B cell (primary cell): ENCODE measurements at regions not wholly inside any gene's neighbourhood (a gene's known extent, or its start where the extent isn't known, plus 50 kb on each side); places are given as distances from the start of the nearest gene placed in this dataset.

Source experiments
- ATAC-seq: fragments of 200-7000 bp; cut with Tn5 transposase; one replicate; pipeline ENCODE4 v1.10.0; 2021; ENCODE audit warnings: low read depth, mild to moderate bottlenecking, moderate number of reproducible peaks, moderate library complexity
- CTCF ChIA-PET: fragments of 350-600 bp; sonication (Branson Sonifier 250); formaldehyde crosslinking; loops from one replicate; lab custom pipeline; 2021; ENCODE audit warnings: antibody characterized with exemption, inconsistent platforms; lab: Charles Lee
- POLR2A ChIA-PET: fragments of 350-600 bp; sonication (Branson Sonifier 250); formaldehyde crosslinking; loops from one replicate; lab custom pipeline; 2021; ENCODE audit warnings: antibody characterized with exemption; lab: Charles Lee
- DNase-seq: peaks from one replicate; pipeline ENCODE4 v3.0.0; 2013
- H2AFZ ChIP-seq: 2 replicates; pipeline ENCODE4 v1.6.1; 2012; ENCODE audit warnings: mild to moderate bottlenecking, low read depth, low read length; ENCODE audit not compliant: insufficient read depth, poor library complexity, severe bottlenecking
- H3K27ac ChIP-seq, 2 donors: 1 replicate in 1 of 2; 2 replicates in 1 of 2; pipeline ENCODE4 v1.5.1; 2012 to 2013; ENCODE audit warnings: low read length in 2 of 2, mild to moderate bottlenecking in 2 of 2, moderate library complexity in 1 of 2
- H3K27me3 ChIP-seq, 4 experiments: fragments of 200-600 bp in 1 of 4; sonication (generic) in 1 of 4; replicated peaks in 1 of 4; 1 replicate in 2 of 4; 2 replicates in 2 of 4; pipeline versions ENCODE4 v1.6.1 to v1.7.0; 2013 to 2016; ENCODE audit warnings: low read length in 3 of 4, mild to moderate bottlenecking in 2 of 4, mixed read lengths in 1 of 4, moderate library complexity in 1 of 4; ENCODE audit not compliant: insufficient read depth in 4 of 4, control insufficient read depth in 3 of 4; ENCODE audit errors: control extremely low read depth in 1 of 4
- H3K36me3 ChIP-seq, 2 experiments: replicated peaks in 1 of 2; 1 replicate in 1 of 2; 2 replicates in 1 of 2; pipeline versions ENCODE4 v1.6.1 to v1.7.1; 2013; ENCODE audit warnings: low read length in 1 of 2; ENCODE audit not compliant: insufficient read depth in 2 of 2, control insufficient read depth in 1 of 2; ENCODE audit errors: control extremely low read depth in 1 of 2, extremely low read depth in 1 of 2
- H3K4me1 ChIP-seq, 2 donors: fragments of 200-600 bp in 1 of 2; sonication (generic) in 1 of 2; 1 replicate in 1 of 2; 2 replicates in 1 of 2; pipeline versions ENCODE4 v1.5.1 to v1.6.1; 2013 to 2017; ENCODE audit warnings: low read length in 2 of 2; ENCODE audit not compliant: control insufficient read depth in 2 of 2, insufficient read depth in 2 of 2
- H3K4me2 ChIP-seq: replicated peaks from 2 replicates; pipeline ENCODE3; 2012; ENCODE audit warnings: mild to moderate bottlenecking, low read depth, low read length; ENCODE audit not compliant: poor library complexity, severe bottlenecking
- H3K4me3 ChIP-seq, 5 experiments: fragments of 200-600 bp in 1 of 5; sonication (generic) in 1 of 5; 1 replicate in 3 of 5; 2 replicates in 2 of 5; pipeline versions ENCODE4 v1.5.1 to v1.7.0; 2011 to 2016; ENCODE audit warnings: low read length in 4 of 5, mild to moderate bottlenecking in 4 of 5, low read depth in 2 of 5, control low read depth in 1 of 5, moderate library complexity in 1 of 5; ENCODE audit not compliant: insufficient read depth in 1 of 5; ENCODE audit errors: control extremely low read depth in 1 of 5, extremely low read depth in 1 of 5
- H3K79me2 ChIP-seq: fragments of 200-600 bp; sonication (generic); one replicate; pipeline ENCODE4 v1.6.0; 2016; ENCODE audit warnings: low read length; ENCODE audit not compliant: control insufficient read depth, insufficient read depth
- H3K9ac ChIP-seq: fragments of 200-600 bp; sonication (generic); 2 replicates; pipeline ENCODE4 v1.6.1; 2017; ENCODE audit warnings: mild to moderate bottlenecking, low read length, moderate library complexity
- H3K9me3 ChIP-seq, 3 donors: one replicate each; pipeline versions ENCODE4 v1.6.1 to v1.7.1; 2013; ENCODE audit warnings: low read length in 2 of 3; ENCODE audit not compliant: control insufficient read depth in 2 of 3, insufficient read depth in 1 of 3; ENCODE audit errors: control extremely low read depth in 1 of 3
- H4K20me1 ChIP-seq: 2 replicates; pipeline ENCODE4 v1.6.0; 2012; ENCODE audit warnings: mild to moderate bottlenecking, low read length; ENCODE audit not compliant: insufficient read depth, control insufficient read depth, poor library complexity, severe bottlenecking
- H3K27ac Mint-ChIP-seq: one replicate; pipeline ENCODE4 v1.8.0; 2021; ENCODE audit warnings: mixed read lengths
- H3K27me3 Mint-ChIP-seq: one replicate; pipeline ENCODE4 v1.8.0; 2021; ENCODE audit warnings: mixed read lengths
- H3K4me1 Mint-ChIP-seq: one replicate; pipeline ENCODE4 v1.8.0; 2021; ENCODE audit warnings: mixed read lengths
- H3K4me3 Mint-ChIP-seq: one replicate; pipeline ENCODE4 v1.8.0; 2021; ENCODE audit warnings: mixed read lengths
- H3K9me3 Mint-ChIP-seq: one replicate; pipeline ENCODE4 v1.8.0; 2022; ENCODE audit warnings: mixed read lengths; ENCODE audit not compliant: insufficient read depth
- CTCF ChIP-seq: fragments of 200-600 bp; IDR thresholded peaks from one replicate; pipeline ENCODE4 v1.8.0; 2022; ENCODE audit warnings: antibody characterized with exemption, mild to moderate bottlenecking
- EZH2 ChIP-seq: IDR thresholded peaks from 2 replicates; pipeline ENCODE4 v1.6.1; 2012; ENCODE audit warnings: borderline replicate concordance, low read depth, mild to moderate bottlenecking, moderate library complexity, low read length; ENCODE audit not compliant: insufficient read depth, poor library complexity, severe bottlenecking
- WGBS: methylation state at CpG from one replicate; pipeline ENCODE4 v1.1.5; 2013; ENCODE audit warnings: missing lambda C conversion rate; ENCODE audit not compliant: insufficient coverage; 5-methylcytosine and 5-hydroxymethylcytosine counted together
- intact Hi-C: fragments of 100-400 bp; cut with micrococcal nuclease; formaldehyde crosslinking; loops from one replicate; pipeline ENCODE4 v1.10.0; 2022

GRCh38 chr16:16821261-16821660 lies 442.3 kb downstream of the NPIPA7 start:
- no peak overlapping the region for H3K4me3 ChIP-seq
- Mint-ChIP-seq H3K4me3 (no peak overlapping the region), H3K4me1 (no peaks in the 10 kb centered on the region), H3K27me3 (peaks cover 2% of the 10 kb centered on the region), H3K9me3 (peaks cover 20% of the 10 kb centered on the region), H3K27ac (no peak overlapping the region)
- H2AFZ ChIP-seq, result no peak overlapping the region
- H3K79me2 ChIP-seq, result no peaks in the 10 kb centered on the region
- H3K27ac ChIP-seq, result no peak overlapping the region
- intact Hi-C loops, result no loop called here
- peaks cover 0 to 3% (median 0%) of the 10 kb centered on the region in 4 experiments for H3K27me3 ChIP-seq
- H3K9ac ChIP-seq, result no peak overlapping the region
- H3K4me1 ChIP-seq, result no peaks in the 10 kb centered on the region
- ChIA-PET CTCF (no interaction called here), POLR2A (no interaction called here)
- peaks cover 0 to 14% (median 11%) of the 10 kb centered on the region in 3 donors for H3K9me3 ChIP-seq
- no peak overlapping the region for H3K4me2 ChIP-seq
- DNase-seq, result no peak
- no peaks in the 10 kb centered on the region for H4K20me1 ChIP-seq
- no peaks in the 10 kb centered on the region for H3K36me3 ChIP-seq
- ATAC-seq, result no peak
- no peak for TF ChIP-seq EZH2
- TF ChIP-seq CTCF, result no peak

- Mint-ChIP-seq H3K27me3 (peaks cover 29% of the 10 kb centered on the region), H3K4me3 (no peak overlapping the region), H3K4me1 (no peaks in the 10 kb centered on the region), H3K27ac (no peak overlapping the region), H3K9me3 (peaks cover 2% of the 10 kb centered on the region)
- ATAC-seq, result no peak
- 77% methylated on average over 4 of the region's 6 CpGs for WGBS
- Histone ChIP-seq H3K9me3 (peaks cover 0 to 4% (median 0%) of the 10 kb centered on the region in 3 donors), H3K27me3 (peaks cover 0 to 3% (median 3%) of the 10 kb centered on the region in 4 experiments), H3K27ac (no peak overlapping the region), H3K9ac (no peak overlapping the region), H4K20me1 (no peaks in the 10 kb centered on the region), H3K36me3 (no peaks in the 10 kb centered on the region), H2AFZ (no peak overlapping the region), H3K4me2 (no peak overlapping the region), H3K4me3 (no peak overlapping the region), H3K4me1 (no peaks in the 10 kb centered on the region), H3K79me2 (no peaks in the 10 kb centered on the region)
- CTCF ChIA-PET, result no interaction called here
- POLR2A ChIA-PET, result no interaction called here
- DNase-seq, result no peak
- no peak for TF ChIP-seq CTCF
- intact Hi-C loops, result no loop called here
Observed at GRCh38 chr16:16828913-16829398, 450.0 kb downstream of the NPIPA7 start.
